ENCODE measurements at regions not wholly inside any gene's neighbourhood (a gene's known extent, or its start where the extent isn't known, plus 50 kb on each side); places are given as distances from the start of the nearest gene placed in this dataset.
"Not testable (repeated sequence)": the region's sequence is repeated elsewhere in the genome, so short reads cannot be mapped to it uniquely, and the experiment has no call there.

- no peak for DNase-seq
These were observed 557.9 kb upstream of the CADM1 start for GRCh38 chr11:116062129-116062489.

DNA sequence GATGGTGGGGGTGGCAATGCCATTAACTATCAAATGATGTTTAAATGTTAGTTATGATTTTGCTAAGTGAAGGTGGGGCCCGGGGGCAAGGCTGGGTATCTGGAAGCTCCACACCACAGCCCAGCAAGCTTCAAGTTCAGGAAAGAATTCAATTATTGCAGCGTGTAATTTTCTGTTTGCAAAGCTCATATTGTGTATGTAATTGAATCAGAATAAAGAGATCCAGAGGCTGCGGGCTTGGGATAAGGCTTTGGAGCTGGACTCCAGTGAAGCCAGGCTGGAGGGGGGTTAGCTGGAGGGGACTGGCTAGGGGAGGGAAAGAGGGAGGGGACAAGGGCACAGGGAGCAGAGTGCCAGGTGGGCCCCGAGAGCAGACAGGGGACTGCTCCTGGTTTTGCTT lies 557.1 kb upstream of the CADM1 start:
- no peak for DNase-seq

- no peak for DNase-seq
These were observed 555.7 kb upstream of the CADM1 start for GRCh38 chr11:116059919-116060318.

DNA sequence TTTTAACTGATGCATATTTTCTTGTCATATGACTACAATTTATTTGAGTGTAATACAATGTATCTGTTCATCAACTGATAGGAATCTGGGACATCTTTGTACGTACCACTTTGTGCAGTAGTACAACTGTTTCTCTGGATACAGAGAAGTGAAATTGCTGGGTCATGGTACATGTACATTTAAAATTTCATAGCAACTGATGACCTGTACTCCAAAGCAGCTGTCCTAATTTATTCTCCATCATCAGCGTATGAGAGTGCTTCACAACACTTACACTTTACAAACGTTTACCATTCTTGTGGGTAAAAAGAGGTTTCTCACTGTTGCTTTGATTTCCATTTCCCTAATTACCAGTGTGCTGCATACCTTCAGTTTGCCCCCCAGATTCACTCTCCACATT lies 552.8 kb upstream of the CADM1 start:
- no peak for DNase-seq

GRCh38 chr11:116055064-116055463 lies 550.8 kb upstream of the CADM1 start:
- DNase-seq = no peak

DNA sequence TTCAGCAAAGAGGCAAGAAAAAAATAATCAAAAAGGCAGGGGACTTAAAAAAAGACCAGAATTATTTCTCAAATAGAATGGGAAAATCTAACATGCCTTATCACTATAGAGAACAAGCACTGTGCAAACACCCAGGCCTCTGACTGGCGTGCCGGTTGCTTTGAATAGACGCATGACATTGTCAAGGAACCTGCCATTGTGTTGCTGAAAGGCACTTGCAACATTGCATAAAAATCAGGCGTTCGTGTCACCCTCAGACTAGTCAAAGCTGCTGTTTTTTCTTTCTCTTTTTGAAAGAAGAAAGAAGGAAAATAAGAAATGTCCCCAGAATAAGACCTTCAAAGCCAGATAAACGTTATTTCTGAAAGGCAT lies 549.3 kb upstream of the CADM1 start:
- DNase-seq = no peak

DNA sequence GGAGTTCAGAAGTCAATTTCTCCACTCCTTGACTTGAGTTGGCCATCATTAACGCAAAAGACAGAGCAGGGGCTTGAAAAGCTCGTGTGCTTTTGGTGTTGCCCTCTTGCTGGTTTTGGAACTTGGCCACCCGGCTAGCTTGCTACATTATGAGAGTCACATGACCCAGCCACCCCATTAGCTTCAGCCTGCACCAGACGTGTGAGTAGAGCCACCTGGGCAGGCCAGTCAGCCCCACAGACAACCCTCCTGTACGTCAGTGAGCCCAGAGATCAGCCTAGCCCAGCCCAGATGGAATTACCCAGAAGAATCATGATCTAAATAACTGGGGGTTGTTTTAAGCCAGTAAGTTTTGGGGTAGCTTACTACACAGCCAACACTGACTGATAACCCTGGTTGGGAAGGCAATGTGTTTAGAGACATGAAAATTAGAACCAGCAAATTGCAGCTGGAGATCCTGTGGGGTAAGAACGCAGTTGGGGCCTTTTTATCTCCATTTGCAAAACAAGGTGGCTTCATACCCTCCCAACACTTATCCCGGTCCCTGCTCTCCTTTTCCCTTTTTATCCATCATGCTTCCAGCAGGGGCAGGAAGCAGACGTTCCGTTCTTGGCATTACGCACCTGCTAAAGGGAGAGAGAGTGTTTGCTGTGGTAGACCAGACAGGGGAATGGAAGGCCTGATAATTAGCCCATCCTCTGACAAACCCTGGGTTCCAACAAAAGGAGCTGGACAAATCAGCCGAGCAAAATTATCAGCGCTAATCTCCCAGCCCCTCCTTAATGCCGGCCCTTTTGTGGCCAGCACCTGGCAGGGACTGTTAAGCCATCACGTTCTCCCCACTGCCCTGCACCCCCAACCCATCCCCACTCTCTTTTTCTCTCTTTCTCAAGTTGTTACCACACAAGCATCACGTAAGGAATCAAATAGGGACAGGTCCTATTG lies 548.7 kb upstream of the CADM1 start:
- no peak for DNase-seq

GRCh38 chr11:116051494-116051893 lies 547.3 kb upstream of the CADM1 start:
- DNase-seq = no peak

DNA sequence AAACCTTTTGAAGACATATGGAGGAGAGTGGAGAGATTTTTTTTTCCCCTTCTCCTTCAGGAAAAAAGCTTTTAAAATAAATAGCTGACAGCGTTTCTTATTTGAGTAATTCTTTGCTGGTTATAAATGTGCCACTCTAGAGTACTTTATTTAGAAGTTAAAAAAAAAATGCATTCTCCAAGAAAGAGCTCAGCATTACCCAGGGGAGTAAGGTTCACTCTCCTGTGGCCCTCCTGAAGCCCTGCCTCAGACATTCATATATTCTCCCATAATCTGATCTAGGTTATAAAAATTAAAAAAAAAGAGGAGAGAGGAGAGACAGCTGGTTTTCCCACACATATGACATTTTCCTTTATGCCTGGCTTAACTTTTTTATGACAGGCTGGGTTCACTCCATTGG lies 545.2 kb upstream of the CADM1 start:
- no peak for DNase-seq

- DNase-seq = no peak
These were observed 541.9 kb upstream of the CADM1 start for GRCh38 chr11:116046127-116046526.

GRCh38 chr11:116044941-116045340 lies 540.7 kb upstream of the CADM1 start:
- DNase-seq = no peak

GRCh38 chr11:116044520-116044919 lies 540.3 kb upstream of the CADM1 start:
- DNase-seq = no peak

GRCh38 chr11:116043857-116044256 lies 539.6 kb upstream of the CADM1 start:
- no peak for DNase-seq

GRCh38 chr11:116043059-116043458 lies 538.8 kb upstream of the CADM1 start:
- not testable (repeated sequence) for DNase-seq

- DNase-seq = no peak
These were observed 537.9 kb upstream of the CADM1 start for GRCh38 chr11:116042146-116042545.

DNA sequence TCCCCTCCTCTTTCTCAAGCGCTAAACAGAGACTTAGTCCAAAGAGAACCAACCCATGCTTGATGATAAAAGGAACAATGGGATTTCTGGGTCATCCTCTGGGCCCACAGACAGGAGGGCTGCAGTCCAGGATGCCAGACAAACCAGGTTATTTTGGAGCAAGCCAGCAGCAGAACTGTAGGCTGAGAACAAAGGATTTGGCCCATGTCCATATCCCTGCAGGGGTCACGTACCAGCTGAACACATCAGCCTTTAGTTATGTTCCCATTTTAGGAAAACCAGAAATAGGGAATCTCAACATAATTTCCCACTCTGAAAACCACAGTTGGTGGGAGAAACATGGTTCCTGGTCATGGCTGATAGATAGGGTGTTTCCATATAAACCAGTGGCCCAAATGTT lies 533.6 kb upstream of the CADM1 start:
- DNase-seq = no peak

GRCh38 chr11:116035977-116036376 lies 531.8 kb upstream of the CADM1 start:
- peak; percentile 98 for DNase-seq

- DNase-seq = peak; percentile 98
These were observed 529.8 kb upstream of the CADM1 start for GRCh38 chr11:116033931-116034553.

GRCh38 chr11:116030697-116031331 lies 526.6 kb upstream of the CADM1 start:
- DNase-seq = no peak

DNA sequence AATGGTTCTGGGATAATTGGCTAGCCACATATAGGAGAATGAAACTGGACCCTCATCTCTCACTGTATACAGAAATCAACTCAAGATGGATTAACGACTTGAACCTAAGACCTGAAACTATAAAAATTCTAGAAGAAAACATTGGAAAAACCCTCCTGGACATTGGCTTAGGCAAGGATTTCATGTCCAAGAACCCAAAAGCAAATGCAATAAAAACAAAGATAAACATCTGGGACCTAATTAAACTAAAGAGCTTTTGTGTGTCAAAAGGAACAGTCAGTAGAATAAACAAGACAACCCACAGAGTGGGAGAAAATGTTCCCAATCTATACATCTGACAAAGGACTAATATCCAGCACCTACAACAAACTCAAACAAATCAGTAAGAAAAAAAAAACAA lies 524.3 kb upstream of the CADM1 start:
- not testable (repeated sequence) for DNase-seq

DNA sequence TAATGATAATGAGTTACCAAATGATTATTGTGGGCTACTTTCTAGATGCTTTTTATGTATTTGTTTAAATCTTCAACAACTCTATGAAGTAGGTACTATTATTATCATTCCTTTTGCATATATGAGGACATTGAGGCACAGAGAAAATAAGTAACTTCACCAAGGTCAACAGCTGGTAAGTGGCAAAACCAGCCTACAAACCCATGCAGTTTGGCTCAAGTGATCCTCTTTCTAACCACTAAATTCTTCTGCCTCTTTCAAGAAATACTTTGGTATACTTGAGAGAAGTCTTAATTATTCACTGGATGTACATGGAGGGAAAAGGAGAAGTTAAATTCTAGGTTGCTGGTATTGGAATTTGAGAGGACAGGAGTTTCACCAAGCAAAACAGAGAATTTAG lies 495.2 kb upstream of the CADM1 start:
- no peak for DNase-seq

DNA sequence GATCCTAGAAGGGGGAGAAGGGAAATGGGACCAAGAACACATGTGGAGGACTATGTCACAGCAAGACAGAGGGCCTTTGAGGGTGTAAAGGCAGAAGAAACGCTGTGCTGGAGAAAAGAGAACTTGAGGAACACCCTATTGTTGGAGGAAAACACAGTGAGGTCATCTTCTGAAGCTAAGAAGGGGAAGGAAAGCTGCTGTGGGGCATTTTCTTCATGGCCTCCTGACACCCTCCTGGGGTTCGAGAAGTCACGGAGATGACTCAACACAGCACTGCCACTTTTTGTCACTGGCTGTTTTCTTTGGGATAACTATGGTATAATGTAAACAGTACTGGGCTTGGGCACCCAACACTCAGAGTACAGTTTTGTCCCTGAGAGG lies 492.6 kb upstream of the CADM1 start:
- DNase-seq = no peak

DNA sequence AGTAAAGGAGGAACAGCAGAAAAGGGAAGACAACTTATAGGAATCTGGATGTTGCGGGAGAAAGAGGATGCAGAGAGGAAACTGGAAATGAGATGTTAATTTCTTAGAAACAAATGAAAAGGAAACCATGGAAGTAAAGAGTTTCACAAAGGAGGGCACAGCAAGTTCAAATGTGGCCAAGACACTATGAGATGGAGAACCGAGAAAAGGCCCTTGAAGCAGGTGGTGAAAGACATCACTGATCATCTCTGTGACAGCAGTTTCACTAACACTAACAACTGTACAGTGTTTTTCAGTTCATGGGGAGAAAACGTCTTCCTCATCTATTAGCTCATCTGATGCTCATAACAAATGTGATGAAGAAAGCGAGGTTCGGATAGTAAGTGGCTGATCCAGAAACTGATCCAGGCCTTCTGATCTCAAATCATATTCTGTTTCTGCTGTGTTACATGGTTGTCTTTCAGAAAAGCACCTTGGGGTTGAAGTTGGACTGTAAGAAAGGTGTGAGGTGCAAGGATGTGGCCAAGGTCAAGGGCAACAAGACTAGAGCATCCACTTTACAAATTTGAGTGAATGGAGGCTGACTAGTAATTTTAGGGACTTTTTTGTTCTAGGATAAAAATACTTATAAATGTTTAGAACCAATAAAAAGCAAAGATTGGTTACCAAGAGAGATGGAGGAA lies 492.1 kb upstream of the CADM1 start:
- DNase-seq = no peak

DNA sequence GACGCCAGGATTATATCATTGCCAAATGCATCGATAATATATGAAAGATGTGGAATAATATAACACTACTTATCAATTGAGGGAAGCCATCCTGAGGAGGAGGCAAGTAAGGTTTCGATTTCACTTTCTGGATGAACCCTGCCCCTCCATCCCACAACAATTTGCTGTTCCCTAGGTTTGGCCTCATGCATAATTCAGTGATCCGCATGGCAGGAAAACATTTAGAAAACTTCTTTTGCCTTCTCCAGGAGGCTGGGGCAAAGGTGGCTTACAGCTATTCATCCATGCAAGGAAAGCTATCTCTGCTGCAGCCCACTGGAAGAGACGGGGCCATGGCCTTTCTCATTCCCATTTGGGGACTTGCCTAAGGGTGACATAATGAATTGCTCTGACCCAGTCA lies 489.4 kb upstream of the CADM1 start:
- DNase-seq = no peak
